PC-9 (cell line): ENCODE measurements at regions not wholly inside any gene's neighbourhood (a gene's known extent, or its start where the extent isn't known, plus 50 kb on each side); places are given as distances from the start of the nearest gene placed in this dataset.

Experiments used
- EZH2 ChIP-seq: fragments of 200-600 bp; sonication (generic); IDR thresholded peaks from 2 replicates; pipeline ENCODE4 v1.8.0; 2017; ENCODE audit warnings: antibody characterized with exemption, low read depth
- TF ChIP-seq, protein P1 (sequence below): fragments of 200-600 bp; sonication (generic); conservative IDR thresholded peaks from 2 replicates; pipeline ENCODE4 v1.6.1; 2017; ENCODE audit warnings: mixed run types, antibody characterized with exemption, mild to moderate bottlenecking, moderate library complexity

DNA sequence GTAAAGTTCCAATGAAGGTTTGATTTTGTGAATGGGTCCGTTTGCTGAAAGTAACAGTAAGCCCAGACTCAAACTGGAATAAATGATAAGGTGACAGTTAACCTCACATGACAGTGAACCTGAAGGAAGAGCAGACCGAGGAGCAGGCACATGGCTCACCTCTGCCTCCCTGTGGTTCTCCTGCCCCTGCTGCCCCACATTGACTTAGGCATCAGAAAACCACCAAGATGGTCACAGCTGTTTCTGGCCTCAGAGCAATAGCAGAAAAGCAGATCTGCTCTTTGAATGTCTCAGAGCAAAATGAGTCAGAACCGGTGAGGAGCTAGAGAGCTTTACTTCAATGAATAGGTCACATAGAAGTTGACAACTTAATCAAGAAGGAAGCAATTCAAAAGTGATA lies 487.6 kb downstream of the METTL4 start:
- TF ChIP-seq, protein P1, sequence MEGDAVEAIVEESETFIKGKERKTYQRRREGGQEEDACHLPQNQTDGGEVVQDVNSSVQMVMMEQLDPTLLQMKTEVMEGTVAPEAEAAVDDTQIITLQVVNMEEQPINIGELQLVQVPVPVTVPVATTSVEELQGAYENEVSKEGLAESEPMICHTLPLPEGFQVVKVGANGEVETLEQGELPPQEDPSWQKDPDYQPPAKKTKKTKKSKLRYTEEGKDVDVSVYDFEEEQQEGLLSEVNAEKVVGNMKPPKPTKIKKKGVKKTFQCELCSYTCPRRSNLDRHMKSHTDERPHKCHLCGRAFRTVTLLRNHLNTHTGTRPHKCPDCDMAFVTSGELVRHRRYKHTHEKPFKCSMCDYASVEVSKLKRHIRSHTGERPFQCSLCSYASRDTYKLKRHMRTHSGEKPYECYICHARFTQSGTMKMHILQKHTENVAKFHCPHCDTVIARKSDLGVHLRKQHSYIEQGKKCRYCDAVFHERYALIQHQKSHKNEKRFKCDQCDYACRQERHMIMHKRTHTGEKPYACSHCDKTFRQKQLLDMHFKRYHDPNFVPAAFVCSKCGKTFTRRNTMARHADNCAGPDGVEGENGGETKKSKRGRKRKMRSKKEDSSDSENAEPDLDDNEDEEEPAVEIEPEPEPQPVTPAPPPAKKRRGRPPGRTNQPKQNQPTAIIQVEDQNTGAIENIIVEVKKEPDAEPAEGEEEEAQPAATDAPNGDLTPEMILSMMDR, result peak; percentile 35; the same call in 1 of the 2 replicates
- no peak for TF ChIP-seq EZH2
